GM21367 (cell line): ENCODE measurements at regions not wholly inside any gene's neighbourhood (a gene's known extent, or its start where the extent isn't known, plus 50 kb on each side); places are given as distances from the start of the nearest gene placed in this dataset.
"Not testable (repeated sequence)": the region's sequence is repeated elsewhere in the genome, so short reads cannot be mapped to it uniquely, and the experiment has no call there.

Experiments used
- ATAC-seq: cut with Tn5 transposase; IDR thresholded peaks from one replicate; pipeline ENCODE4 v1.9.1; 2021; ENCODE audit not compliant: unreplicated experiment

DNA sequence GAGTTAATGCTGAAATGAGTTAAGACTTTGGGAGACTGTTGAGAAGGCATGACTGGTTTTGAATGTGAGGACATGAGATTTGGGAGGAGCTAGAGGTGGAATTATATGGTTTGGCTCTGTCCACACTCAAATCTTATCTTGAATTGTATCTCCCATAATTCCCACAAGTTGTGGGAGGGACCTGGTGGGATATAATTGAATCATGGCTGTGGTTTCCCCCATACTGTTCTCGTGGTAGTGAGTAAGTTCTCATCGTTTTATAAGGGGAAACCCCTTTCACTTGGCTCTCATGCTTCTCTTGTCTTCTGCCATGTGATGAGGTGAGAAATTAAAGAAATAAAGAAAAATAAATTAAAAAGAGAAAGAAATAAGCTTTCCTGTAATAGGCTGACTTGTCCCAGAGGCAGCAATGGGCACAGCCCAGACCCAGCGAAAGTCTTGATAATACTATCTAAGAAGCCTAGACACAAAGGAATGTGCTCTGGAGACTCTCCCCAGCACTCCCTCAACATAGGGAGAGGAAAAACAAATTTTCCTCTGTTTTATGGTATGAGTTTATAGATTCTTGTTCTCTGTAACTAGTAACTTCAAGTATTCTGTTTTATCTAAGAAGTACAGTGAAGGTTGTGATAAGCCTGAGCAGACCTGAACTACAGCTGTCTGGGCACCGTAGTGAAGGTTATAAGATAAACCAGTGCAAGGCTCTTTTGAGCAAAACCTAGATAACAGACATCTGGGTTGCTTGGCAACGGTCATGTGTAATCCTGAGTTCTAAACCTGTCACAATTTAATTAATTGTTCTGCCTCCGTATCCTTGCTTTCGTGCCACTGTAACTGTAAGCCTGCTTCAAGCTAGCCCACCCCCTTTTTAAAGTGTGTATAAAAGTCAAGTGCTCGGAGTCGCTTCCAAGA, 88.9 kb upstream of the ECI2 start:
- ATAC-seq: no peak

DNA sequence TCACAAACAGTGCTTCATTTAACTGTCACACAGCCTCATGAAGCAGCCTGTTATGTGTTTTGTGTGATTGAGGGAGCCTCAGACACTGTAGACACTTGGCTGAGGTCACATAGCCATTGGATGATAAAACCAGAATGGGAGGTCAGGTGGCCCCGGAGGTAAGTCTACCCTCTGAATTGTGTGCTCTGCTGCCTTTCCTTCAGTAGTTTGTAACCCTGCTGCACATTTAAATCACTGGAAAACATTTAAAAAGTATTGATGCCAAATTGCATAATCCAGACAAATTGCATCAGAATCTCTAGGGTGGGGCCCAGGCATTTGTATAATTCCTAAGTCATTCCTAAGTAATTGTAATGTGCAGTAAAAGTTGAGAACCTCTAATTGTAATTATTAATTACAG, 85.2 kb upstream of the ECI2 start:
- no peak for ATAC-seq

DNA sequence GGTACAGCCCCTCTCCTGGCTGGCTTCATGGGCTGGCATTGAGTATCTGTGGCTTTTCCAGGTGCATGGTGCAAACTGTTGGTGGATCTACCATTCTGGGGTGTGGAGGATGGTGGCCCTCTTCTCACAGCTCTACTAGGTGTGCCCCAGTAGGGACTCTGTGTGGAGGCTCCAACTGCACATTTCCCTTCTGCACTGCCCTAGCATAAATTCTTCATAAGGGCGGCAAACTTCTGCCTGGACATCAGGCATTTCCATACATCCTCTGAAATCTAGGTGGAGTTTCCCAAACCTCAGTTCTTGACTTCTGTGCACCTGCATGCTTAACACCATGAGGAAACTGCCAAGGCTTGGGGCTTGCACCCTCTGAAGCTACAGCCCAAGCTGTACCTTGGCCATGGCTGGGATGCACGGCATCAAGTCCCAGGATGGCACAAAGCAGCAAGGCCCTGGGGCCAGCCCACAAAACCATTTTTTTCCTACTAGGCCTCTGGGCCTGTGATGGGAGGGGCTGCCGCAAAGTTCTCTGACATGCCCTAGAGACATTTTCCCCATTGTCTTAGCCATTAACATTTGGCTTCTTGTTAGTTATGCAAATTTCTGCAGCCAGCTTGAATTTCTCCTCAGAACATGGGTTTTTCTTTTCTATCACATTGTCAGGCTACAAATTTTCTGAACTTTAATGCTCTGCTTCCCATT, 83.4 kb upstream of the ECI2 start:
- ATAC-seq: not testable (repeated sequence)

DNA sequence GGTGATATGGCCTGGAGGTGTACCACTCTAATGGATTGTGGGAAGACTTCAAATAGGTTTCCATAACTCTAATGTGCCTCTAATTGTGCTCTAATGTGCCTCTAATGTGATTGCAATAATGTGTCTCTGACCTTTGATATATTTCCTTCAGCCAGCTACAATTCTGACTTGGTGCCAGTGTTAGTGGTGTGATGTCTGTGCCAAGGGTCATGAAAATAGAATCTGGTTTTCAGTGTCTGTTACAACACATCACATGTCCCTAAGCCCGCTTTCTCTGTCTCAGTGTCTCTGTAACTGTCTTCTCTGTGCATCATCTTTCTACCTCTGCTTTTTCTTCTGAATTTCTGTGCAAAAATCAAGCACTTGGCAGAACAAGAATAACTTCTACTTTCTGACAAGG, 77.2 kb upstream of the ECI2 start:
- ATAC-seq: no peak

DNA sequence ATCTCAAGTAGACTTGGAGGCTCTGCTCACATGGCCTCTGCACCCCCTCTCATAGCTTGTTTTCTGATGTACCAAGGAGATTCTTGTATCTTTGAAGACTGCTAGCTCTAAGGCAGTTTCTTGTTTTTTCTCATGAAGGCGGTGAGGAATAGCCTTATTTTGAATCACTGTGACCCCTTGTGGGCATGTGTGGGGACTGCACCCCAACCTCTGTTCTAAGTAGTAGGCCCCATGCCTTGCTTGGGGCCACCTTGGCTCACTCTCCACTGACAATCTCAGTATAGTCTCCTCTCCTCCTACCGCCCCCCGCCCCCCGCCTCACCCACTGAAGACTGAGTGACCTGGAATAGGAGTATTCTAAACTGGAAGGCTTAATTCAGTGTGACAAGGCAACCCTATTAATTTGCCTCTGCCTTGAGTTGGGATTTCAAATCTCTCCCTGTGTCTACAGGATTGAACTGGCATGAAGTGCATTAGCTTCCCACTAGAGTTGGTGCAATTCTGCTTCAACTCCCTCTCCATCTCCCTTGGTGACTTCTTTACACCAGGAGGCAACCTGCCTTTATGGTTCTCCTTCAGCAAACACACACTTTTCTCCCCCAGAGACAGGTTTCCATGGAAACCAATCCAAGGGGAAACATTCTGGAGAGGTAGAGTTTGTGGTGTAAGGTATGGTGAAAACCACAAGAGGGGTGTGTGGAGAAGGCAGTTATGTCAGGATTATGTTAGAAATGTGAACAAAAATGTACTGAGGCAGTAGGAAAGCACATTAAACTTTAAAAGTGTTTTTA, 75.4 kb upstream of the ECI2 start:
- peak; percentile 49 for ATAC-seq

DNA sequence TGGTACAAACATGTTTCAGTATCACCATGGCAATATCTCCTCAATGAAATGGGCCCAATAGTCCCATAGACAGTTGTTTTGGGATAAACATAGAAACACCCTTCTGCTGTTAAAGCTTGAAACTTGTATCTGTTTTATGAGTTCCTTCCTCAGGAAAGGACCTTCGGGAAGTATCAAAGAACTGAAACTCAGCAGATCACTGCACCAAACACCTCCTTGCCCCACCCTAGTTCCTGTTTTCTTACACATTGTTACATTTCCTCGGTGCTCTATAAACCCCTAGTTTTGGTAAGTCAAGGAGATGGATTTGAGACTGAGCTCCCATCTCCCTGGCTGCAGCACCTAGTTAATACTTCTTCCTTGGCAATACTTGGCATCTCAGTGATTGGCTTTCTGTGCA, 73.8 kb upstream of the ECI2 start:
- no peak for ATAC-seq

DNA sequence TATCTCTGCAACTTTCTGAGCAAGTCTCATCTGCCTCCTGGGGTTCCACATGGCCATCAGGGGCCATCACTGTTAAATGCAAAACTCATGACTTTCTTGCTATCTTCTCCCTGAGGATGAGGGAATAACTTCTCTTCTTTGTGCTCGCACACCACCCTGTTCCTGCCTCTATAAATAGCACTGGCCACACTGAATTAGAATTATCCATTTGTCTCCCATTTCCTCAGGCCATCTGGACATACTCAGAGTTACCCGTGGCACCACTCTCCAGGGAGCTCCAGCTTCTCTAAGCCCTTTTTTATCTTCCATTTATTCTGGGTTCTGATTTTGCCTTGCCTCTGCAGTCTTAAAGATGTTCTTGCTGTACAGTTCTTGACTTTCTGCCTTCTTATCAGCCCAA, 72.8 kb upstream of the ECI2 start:
- ATAC-seq: no peak

DNA sequence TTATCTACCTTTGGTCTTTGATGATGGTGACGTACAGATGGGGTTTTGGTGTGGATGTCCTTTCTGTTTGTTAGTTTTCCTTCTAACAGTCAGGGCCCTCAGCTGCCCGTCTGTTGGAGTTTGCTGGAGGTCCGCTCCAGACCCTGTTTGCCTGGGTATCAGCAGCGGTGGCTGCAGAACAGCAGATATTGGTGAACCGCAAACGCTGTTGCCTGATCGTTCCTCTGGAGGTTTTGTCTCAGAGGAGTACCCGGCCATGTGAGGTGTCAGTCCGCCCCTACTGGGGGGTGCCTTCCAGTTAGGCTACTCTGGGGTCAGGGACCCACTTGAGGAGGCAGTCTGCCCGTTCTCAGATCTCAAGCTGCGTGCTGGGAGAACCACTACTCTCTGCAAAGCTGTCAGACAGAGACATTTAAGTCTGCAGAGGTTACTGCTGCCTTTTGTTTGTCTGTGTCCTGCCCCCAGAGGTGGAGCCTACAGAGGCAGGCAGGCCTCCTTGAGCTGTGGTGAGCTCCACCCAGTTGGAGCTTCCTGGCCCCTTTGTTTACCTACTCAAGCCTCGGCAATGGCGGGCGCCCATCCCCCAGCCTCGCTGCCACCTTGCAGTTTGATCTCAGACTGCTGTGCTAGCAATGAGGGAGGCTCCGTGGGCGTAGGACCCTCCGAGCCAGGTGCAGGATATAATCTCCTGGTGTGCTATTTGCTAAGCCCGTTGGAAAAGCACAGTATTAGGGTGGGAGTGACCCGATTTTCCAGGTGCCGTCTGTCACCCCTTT, 68.5 kb upstream of the ECI2 start:
- ATAC-seq: not testable (repeated sequence)

DNA sequence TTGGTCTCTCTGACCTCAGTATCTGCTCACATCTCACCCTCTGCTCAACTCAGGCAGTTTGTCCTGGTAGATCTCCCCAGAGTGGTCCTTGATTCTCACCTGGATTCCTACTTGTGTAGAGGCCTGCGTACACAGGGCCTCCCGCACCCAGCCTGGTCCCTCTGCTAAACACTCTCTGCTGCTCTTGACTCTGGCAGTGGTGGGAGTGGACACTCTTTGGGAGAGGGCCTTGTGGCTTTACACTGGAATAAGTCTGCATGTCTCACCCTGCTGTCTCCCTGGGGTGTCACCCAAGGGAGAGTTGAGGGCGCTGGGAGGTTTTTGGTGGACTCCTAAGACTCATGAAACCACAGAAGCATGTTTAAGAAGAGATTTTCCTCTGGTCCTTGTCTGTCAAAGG, 57.3 kb upstream of the ECI2 start:
- no peak for ATAC-seq

DNA sequence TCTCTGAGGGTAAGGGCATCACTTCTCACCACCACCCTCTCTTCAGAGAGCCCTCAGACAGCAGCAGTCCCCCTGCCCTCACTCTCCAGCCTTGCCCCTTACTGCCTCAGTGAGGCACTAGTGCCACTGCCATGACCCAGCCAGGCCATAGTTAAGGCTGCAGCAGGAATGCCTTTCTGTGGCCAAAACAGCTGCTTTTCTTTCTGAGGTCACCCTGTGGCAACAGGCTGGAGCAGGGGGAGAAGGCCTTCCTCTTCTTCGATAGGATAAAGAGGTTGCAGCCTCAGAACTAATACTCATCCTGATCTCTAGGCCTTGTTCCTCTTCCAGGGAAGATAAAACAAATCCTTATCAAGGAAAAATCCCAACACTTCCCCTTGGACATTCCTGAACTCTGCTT, 56.8 kb upstream of the ECI2 start:
- ATAC-seq: no peak

DNA sequence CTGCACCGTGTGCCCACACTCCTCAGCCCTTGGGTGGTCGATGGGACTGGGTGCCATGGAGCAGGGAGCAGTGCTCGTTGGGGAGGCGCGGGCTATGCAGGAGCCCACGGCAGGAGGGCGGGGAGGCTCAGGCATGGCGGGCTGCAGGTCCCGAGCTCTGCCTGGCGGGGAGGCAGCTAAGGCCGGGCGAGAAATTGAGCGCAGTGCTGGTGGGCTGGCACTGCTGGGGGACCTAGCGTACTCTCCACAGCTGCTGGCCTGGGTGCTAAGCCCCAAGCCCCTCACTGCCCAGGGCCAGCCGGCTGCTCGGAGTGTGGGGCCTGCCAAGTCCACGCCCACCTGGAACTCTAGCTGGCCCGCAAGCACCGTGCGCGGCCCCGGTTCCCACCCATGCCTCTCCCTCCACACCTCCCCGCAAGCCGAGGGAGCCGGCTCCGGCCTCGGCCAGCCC, 55.9 kb upstream of the ECI2 start:
- ATAC-seq: no peak

DNA sequence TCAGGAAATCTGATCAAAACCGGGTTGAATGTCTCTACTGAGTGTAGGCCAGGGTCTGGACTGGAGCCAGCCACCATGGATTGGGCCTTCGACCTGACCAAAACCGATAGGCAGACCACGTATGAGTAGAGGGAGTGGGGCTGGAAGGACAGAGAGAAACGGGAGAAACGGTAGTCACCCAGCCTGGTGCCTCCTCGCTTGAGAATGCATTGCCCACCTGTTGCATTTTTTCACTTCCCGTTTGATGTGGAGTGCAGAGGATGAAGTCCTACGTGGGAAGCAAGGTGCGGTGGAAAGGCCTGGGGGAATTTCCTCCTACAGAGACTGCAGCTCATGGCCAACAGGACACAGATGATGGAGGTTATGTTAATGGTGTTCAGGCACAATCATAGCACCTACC, 53.9 kb upstream of the ECI2 start:
- no peak for ATAC-seq

DNA sequence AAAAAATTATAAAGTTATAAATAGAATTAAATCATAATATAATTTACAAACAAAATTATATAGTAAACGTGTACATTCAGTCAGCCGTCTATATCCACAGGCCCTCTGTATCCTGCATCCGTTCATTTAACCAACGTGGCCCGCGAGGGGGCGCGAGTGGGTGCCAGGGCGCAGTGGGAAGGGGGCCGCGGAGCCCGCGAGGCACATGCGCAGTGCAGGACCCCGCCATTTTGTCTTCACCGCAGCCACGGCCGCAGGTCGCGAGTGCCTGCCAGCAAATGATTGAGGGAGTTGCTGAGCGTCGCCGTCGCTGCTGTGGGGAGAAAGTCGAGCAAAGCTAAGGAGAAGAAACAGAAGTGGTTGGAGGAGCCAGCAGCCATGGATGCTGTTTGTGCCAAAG, 53.4 kb upstream of the ECI2 start:
- no peak for ATAC-seq

DNA sequence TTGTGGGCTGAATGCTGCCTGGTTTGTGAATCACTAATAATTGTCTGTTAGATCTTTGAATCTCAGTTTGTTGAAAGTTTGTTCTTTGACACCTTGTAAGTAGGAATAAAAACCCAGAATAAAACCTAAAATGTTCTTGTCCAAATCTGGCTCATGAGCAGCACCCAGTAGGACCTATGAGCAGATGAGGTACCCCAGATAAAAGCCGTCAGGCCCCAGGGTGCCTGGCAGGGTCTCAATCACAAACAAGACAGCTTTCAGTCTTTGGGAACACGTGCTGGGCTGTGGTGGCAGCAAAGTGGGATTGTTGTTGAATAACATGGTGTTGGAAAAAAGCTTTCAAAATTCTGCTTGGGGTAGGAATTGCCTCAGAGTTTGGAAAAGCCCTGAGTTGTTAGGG, 52.1 kb upstream of the ECI2 start:
- no peak for ATAC-seq

DNA sequence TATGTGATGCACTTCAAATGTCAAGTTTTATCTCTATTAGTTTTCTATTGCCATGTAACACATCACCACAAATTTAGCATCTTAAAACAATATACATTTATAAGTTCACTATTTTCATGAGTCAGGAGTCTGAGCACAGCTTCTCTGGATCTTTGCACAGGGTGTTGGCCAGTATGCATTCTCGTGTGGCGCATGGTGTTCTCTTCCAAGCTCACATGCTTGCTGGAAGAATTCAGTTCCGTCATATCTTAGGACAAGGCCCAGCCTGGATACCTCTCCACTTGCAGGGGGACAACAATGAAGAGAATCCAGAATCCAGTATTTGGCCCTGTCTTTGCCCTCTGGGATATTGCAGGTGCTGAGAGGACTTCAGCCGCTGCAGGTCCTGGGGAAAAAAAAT, 51.0 kb upstream of the ECI2 start:
- ATAC-seq: no peak

DNA sequence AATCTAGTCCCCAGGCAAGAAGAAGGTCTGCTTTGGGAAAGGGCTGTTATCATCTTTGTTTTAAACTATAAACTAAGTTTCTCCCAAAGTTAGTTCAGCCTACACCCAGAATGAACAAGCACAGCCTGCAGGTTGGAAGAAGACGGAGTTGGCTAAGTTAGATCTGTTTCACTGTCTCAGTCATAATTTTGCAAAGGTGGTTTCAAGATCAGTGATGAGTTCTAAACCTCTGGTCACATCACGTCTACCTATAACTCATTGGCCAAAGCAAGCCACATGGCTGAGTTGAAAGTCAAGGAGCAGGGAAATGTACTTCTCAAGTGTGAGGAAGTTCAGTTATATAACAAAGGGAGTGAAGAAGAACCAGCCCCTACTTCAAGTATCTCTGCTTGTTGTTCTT, 50.5 kb upstream of the ECI2 start:
- ATAC-seq: no peak

DNA sequence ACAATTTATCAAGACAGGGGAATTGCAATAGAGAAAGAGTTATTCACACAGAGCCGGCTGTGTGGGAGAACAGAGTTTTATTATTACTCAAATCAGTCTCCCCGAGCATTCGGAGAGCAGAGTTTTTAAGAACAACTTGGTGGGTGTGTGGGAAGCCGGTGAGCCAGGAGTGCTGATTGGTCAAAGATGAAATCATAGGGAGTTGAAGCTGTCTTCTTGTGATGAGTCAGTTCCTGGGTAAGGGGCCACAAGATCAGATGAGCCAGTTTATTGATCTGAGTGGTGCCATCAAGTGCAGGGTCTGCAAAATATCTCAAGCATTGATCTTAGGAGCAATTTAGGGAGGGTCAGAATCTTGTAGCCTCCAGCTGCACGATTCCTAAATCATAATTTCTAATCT, 50.0 kb upstream of the ECI2 start:
- no peak for ATAC-seq
